ENCODE measurements at regions not wholly inside any gene's neighbourhood (a gene's known extent, or its start where the extent isn't known, plus 50 kb on each side); places are given as distances from the start of the nearest gene placed in this dataset.
"Not testable (repeated sequence)": the region's sequence is repeated elsewhere in the genome, so short reads cannot be mapped to it uniquely, and the experiment has no call there.

DNA sequence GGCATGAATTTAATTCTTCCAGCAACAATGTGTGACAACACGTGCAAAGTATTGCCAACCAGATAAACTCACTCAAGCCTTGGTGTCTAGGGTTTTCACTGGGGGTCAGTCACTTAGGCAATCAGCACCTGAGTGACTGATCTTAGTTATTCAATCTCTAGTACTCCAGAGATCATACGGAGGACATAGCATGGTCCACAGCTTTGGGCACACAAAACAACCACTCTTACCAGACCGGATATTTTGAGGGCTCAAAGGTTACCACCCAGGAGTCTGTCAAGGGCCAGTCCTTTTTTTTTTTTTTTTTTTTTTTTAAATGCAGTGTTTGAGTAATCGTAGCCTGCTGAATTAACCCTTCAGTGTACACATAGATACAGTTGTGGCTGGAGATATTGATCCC is 699.2 kb downstream of the PRIM2 start:
- not testable (repeated sequence) for TF ChIP-seq CTCF (IDR thresholded peaks at IDR 0.05 in 4 of 5, conservative IDR thresholded peaks at IDR 0.05 in 1 of 5); POLR2A (IDR thresholded peaks at IDR 0.05)

All from gastrocnemius medialis (tissue), 4 donors.